DMS153 (cell line): ENCODE measurements at regions not wholly inside any gene's neighbourhood (a gene's known extent, or its start where the extent isn't known, plus 50 kb on each side); places are given as distances from the start of the nearest gene placed in this dataset.
"Not testable (repeated sequence)": the region's sequence is repeated elsewhere in the genome, so short reads cannot be mapped to it uniquely, and the experiment has no call there.

ENCODE experiments used
- DNase-seq: peaks from one replicate; lab custom pipeline; 2025; lab: John Stamatoyannopoulos, UW

DNA sequence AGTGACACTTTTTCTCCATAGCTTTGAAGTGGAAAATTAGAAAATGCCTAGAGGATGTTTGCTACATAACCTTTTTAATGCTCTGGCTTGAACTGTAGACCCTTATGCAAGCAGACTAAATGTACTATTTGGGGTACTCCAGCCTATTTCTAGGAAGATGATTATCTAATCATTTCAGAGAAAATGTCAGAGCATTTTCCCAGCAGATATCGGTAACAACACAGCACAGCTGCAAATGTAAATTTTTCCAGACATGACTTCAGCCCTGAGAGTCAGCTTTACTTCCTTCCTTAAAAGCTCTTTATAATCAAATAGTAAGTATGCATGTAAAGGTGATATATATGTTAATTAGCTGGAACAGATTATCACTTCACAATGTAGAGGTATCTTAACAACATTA, 1647.1 kb downstream of the SUCLG1 start:
- no peak for DNase-seq

DNA sequence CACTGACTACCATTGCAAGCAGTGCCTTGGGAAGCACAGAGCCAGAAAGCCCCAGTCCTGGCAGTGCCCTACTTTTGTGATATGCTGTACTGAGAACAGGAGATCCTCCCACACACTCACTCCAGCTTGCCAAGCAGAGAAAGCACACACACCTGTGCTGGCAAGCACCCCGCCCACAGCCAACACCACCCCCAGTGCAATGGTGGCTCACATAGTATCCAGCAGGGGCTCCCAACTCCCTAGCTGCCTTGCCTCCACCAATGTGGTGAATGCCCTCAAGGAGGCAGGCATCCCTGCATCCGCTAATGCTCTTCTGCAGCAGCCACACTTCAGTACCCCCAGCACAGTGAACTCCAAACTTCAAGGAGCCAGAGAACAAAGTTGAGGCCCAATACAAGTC, 1655.8 kb downstream of the SUCLG1 start:
- no peak for DNase-seq

GRCh38 chr2:82797469-82797868, 1661.6 kb downstream of the SUCLG1 start:
- DNase-seq: no peak

DNA sequence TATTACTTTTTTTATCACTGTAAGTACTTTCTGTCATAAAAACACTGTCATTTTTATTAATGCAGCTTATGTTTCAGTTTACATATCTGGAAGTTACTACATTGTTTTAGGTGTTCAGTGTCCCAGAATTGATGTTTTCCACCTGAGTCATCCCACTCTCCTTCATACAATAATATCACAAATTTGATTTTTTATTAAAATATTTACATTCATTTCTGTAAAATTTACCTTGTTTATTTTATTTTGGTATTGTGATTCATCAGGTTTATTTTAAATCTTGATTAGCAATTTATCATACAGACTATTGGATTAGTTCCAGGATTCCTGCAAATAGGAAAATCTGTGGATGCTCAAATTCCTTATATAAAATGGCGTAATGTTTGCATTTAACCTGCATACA, 1662.9 kb downstream of the SUCLG1 start:
- DNase-seq: no peak

GRCh38 chr2:82795446-82795845, 1663.6 kb downstream of the SUCLG1 start:
- DNase-seq: no peak

- DNase-seq: no peak
Observed at GRCh38 chr2:82793711-82794435, 1665.2 kb downstream of the SUCLG1 start.

- no peak for DNase-seq
Observed at GRCh38 chr2:82792316-82792715, 1666.8 kb downstream of the SUCLG1 start.

GRCh38 chr2:82790206-82791021, 1668.7 kb downstream of the SUCLG1 start:
- no peak for DNase-seq

DNA sequence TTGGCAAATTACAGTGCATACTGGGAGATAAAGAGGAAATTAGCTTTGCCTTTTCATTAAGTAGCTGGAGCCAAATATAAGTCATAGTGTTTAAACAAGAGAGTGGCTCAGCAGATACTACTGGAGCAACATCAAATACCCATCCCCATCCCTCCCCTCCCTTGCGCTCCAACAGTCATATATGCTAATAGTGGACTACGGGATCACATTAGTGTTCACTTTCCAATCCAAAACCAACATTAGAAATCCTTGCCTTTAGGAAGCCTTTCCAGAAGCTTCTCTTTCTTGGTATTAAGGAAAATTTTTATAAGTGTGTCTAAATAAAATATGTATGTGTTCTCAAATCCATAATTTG, 1669.3 kb downstream of the SUCLG1 start:
- DNase-seq: no peak

DNA sequence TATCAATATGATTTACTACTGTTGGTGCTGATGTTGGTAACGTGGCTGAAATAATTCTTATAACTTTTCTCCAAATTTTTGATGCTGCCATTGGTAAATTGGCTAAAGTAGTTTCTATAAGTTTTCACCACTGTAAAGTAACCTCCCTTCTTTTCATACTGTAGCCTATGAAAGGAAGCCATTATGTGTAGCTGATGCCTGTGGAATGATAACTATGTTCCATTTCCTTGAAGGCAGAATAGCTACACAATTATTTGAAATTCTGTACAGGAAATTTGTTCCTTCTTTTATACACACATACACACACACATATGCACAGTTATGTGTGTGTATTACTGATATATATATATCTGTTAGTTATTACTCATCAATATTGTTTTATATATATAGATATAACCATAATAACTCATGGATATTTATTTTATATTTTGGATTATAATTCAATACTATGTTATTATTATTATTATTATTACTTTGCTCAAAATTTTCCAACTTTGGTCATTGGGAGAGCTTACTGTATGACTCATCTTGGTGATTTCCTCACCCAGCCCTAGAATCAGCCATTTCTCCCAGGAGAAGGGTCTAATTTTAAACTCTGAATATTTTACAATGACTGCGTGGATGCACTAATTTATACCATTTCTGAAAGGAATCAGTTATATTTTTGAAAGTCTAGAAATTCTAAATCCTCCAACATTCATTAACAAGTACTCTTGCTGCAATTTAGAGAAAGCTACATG, 1677.7 kb downstream of the SUCLG1 start:
- DNase-seq: no peak

DNA sequence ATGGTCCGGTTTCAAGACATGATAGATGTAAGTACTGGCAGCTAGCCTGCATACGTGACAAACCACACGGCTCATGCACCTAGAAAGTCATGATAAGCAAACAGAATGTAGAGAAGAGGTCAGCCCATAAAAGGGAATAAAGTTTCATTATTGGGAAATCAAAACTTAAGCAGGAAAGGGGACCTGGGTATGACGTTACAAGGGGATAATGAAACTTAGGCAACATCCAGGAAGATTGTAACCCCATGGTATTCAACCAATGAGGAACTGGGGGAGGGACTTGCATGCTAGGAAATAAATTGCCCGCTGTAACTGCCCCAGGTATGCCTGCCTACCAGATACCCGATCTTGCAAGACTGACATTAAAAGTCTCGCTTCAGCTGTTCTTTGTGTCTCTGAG, 1679.0 kb downstream of the SUCLG1 start:
- no peak for DNase-seq

DNA sequence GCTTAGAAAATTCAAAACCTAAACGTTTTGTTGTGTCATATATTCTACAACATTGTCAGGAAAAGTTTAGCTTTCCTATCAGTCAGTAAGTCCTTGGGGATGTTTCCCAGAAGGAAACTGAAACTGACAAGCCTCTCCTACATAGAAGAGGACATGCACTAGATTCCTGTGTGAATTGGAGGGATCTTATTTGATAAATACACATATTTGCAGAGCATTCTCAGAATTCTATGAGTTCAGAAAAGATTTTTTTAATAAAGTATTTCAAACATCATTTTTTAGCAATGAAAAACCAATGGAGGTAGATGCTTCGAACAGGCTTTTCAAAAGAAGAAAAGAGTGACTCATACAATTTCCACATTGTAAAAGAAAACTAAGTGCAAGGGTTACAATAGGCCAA, 1706.7 kb downstream of the SUCLG1 start:
- no peak for DNase-seq

- DNase-seq: no peak
Observed at GRCh38 chr2:82748653-82749052, 1710.4 kb downstream of the SUCLG1 start.

DNA sequence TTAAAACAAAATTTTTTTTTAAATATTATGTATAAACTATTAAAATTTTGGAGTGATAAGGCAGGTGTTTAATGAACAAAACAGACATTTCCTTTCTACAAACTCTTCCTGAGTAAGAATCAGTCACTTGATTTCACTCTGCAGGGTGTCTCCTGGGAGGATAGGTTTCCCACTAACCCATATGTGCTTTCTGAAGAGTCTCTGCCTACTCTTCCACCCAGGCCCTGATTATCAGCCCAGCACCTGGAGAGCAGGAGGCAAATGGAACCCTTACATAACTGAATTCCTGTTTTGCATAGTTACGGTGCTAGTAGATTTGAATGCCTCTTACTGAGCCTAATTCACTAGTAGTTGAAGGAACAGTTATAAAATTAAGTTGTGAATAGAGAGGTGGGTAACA, 1718.6 kb downstream of the SUCLG1 start:
- no peak for DNase-seq

GRCh38 chr2:82737965-82738364, 1721.1 kb downstream of the SUCLG1 start:
- DNase-seq: not testable (repeated sequence)

GRCh38 chr2:82735336-82735735, 1723.7 kb downstream of the SUCLG1 start:
- no peak for DNase-seq

- DNase-seq: peak; percentile 55
Observed at GRCh38 chr2:82731824-82732223, 1727.3 kb downstream of the SUCLG1 start.

- no peak for DNase-seq
Observed at GRCh38 chr2:82730811-82731210, 1728.3 kb downstream of the SUCLG1 start.

- no peak for DNase-seq
Observed at GRCh38 chr2:82728090-82728489, 1731.0 kb downstream of the SUCLG1 start.

DNA sequence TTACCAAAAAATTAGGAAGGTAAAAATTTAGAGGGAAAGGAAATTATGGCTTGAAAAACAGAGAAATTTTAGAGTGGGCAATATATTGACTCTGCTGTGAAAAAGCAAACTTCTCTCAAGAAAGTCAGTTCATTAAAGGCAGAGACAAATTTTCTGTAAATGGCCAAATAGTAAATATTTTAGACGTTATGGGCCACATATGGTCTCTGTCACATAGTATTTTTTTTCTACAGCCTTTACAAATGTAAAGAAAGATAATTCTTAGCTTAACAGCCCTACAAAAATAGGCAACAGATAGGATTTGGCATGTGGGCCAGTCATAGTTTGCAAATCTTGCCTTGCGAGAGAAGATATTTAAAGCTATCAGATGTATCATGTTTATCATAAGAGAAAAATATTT, 1750.4 kb downstream of the SUCLG1 start:
- no peak for DNase-seq

DNA sequence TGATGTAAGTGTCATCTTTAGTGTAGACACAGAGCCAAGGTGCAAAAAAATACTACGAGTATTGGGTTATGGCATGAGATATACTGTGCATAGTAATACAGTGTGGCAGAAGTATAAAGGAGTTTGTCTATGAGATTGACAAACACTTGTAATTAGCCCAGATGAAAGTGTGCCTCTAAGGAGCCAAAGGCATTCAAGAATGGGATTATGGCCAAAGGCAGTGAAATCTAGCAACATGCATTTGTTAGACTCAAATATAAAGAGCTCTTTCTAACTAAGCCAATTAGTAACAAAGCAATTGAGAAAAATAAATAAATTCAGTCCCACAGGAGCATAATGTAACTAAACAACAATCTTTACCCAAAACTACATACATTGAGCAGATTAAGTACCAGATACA, 1761.8 kb downstream of the SUCLG1 start:
- no peak for DNase-seq

DNA sequence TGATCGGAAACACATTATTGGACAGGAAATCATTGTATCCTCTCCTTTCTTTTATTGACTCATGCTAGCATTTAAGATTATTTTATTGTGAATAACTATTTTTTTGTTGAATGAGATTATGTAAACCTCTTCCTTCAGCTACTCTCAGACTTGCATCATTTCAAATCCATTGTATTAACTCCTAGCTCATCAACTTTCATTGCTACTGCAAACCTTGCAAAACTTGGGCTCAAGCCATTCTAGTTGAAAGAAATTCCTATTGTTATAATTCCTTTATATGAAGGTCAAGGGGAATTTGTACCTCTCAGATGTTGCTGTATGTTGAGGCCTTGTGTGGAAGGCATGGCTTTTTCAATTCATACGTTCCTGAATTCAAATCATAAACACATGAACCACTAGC, 1764.6 kb downstream of the SUCLG1 start:
- DNase-seq: no peak
